ENCODE measurements at regions not wholly inside any gene's neighbourhood (a gene's known extent, or its start where the extent isn't known, plus 50 kb on each side); places are given as distances from the start of the nearest gene placed in this dataset.

DNA sequence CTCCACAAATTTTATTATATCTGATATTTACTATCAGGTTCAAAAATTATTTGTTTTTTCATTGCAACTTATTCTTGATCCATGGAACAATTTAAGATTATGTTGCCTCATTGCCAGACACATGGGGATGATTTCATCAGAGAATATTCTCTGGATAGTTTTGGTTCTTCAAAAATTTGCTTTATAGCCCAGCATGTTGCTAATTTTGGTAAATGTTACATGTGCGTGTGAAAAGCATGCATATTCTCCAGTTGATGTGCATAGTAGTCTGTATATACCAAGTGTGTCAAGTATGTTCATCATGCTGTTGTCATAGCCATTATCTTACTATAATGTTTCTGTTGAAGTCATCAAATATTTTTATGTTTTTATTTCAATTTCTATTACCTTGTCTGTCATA is 122.3 kb downstream of the RFC3 start:
- H2AFZ ChIP-seq (ENCODE audit: low read length), result no peak overlapping the region
- H3K79me1 ChIP-seq (ENCODE audit: insufficient read depth, low read depth, low read length, poor library complexity, severe bottlenecking), result no peaks in the 10 kb centered on the region
- no CpG with 5 or more reads among the region's 1 CpG for WGBS (ENCODE audit: extremely low coverage, insufficient read length, low lambda C conversion rate)
- H4K20me1 ChIP-seq (ENCODE audit: control insufficient read depth, insufficient read depth, insufficient read length), result no peaks in the 10 kb centered on the region
- H4K91ac ChIP-seq (ENCODE audit: insufficient read length, low read depth, low read length), result no peak overlapping the region
- Mint-ChIP-seq H3K9me3 (peaks cover 3 to 5% of the 10 kb centered on the region in 2 experiments; a peak in 4 of 5 replicates), H3K36me3 (ENCODE audit: insufficient read depth in 1 of 3, low read depth in 3 of 3) (peaks cover 1 to 14% (median 3%) of the 10 kb centered on the region in 3 experiments; a peak in 6 of 7 replicates), H3K27ac (no peak overlapping the region), H3K4me1 (peaks cover 30 to 34% of the 10 kb centered on the region in 2 experiments), H3K27me3 (ENCODE audit: low read depth) (no peaks in the 10 kb centered on the region), H3K4me3 (no peak overlapping the region)
- no peak overlapping the region for H3K27ac ChIP-seq (ENCODE audit: insufficient read length, low read depth, low read length)
- no peak overlapping the region for H3K56ac ChIP-seq (ENCODE audit: insufficient read length, low read depth, low read length)
- no peak overlapping the region for H3K23ac ChIP-seq (ENCODE audit: insufficient read length, low read depth, low read length)
- no peak overlapping the region for H4K8ac ChIP-seq (replicated peaks; ENCODE audit: insufficient read length, low read depth, low read length)
- H3K4me1 ChIP-seq (ENCODE audit: insufficient read depth, low read length), result peaks cover 10% of the 10 kb centered on the region; the same call in 1 of the 2 replicates
- DNase-seq, result no peak
- H3K4me2 ChIP-seq (ENCODE audit: insufficient read depth, insufficient read length, low read length), result no peak overlapping the region
- no peak overlapping the region for H2BK15ac ChIP-seq (ENCODE audit: low read depth, low read length)
- no peak overlapping the region for H2BK12ac ChIP-seq (ENCODE audit: insufficient read length, low read depth, low read length)
- no peak overlapping the region for H3K18ac ChIP-seq (ENCODE audit: insufficient read length, low read depth, low read length)
- no peak overlapping the region for H3T11ph ChIP-seq (ENCODE audit: low read length)
- no peak overlapping the region for H2BK120ac ChIP-seq (ENCODE audit: low read depth, low read length, poor library complexity, severe bottlenecking)
- no peak overlapping the region for H3K9ac ChIP-seq (ENCODE audit: extremely low read depth, insufficient read length, low read length)
- no peak overlapping the region for H2BK20ac ChIP-seq (ENCODE audit: low read depth, low read length, poor library complexity, severe bottlenecking)
- TF ChIP-seq, protein P1, sequence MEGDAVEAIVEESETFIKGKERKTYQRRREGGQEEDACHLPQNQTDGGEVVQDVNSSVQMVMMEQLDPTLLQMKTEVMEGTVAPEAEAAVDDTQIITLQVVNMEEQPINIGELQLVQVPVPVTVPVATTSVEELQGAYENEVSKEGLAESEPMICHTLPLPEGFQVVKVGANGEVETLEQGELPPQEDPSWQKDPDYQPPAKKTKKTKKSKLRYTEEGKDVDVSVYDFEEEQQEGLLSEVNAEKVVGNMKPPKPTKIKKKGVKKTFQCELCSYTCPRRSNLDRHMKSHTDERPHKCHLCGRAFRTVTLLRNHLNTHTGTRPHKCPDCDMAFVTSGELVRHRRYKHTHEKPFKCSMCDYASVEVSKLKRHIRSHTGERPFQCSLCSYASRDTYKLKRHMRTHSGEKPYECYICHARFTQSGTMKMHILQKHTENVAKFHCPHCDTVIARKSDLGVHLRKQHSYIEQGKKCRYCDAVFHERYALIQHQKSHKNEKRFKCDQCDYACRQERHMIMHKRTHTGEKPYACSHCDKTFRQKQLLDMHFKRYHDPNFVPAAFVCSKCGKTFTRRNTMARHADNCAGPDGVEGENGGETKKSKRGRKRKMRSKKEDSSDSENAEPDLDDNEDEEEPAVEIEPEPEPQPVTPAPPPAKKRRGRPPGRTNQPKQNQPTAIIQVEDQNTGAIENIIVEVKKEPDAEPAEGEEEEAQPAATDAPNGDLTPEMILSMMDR (conservative IDR thresholded peaks at IDR 0.05), result no peak
- H2AK5ac ChIP-seq (ENCODE audit: insufficient read length, low read length), result no peak overlapping the region
- H3K14ac ChIP-seq (ENCODE audit: insufficient read depth, low read length), result no peak overlapping the region
- no peak overlapping the region for H4K5ac ChIP-seq (ENCODE audit: insufficient read length, low read depth, low read length)
- no peaks in the 10 kb centered on the region for H3K27me3 ChIP-seq (ENCODE audit: insufficient read depth, low read length)
- no peak overlapping the region for H2BK5ac ChIP-seq (ENCODE audit: insufficient read length, low read length)
- no peaks in the 10 kb centered on the region for H3K23me2 ChIP-seq (ENCODE audit: insufficient read length, low read depth, low read length, poor library complexity, severe bottlenecking)
- no peaks in the 10 kb centered on the region for H3K9me3 ChIP-seq (ENCODE audit: control insufficient read depth, low read depth, low read length)
- no peak overlapping the region for H3K4ac ChIP-seq (ENCODE audit: low read depth, low read length)
- no peaks in the 10 kb centered on the region for H3K79me2 ChIP-seq (ENCODE audit: insufficient read depth, low read length)

All from H9 (cell line).